Uterus (tissue), 2 donors: ENCODE measurements at regions not wholly inside any gene's neighbourhood (a gene's known extent, or its start where the extent isn't known, plus 50 kb on each side); places are given as distances from the start of the nearest gene placed in this dataset.

Source experiments
- POLR2A ChIP-seq, 2 donors: fragments of 450-650 bp; IDR thresholded peaks; one replicate each; pipeline ENCODE4 v1.6.1; 2016; ENCODE audit warnings: antibody characterized with exemption in 2 of 2, mild to moderate bottlenecking in 1 of 2, moderate library complexity in 1 of 2
- TF ChIP-seq, protein P1 (sequence below), 4 experiments: fragments of 200-600 bp in 2 of 4; fragments of 450-650 bp in 2 of 4; sonication (generic) in 2 of 4; IDR thresholded peaks; one replicate each; pipeline ENCODE4 v1.5.1; 2016 to 2019; ENCODE audit warnings: antibody characterized with exemption in 4 of 4, mild to moderate bottlenecking in 2 of 4, moderate library complexity in 1 of 4

DNA sequence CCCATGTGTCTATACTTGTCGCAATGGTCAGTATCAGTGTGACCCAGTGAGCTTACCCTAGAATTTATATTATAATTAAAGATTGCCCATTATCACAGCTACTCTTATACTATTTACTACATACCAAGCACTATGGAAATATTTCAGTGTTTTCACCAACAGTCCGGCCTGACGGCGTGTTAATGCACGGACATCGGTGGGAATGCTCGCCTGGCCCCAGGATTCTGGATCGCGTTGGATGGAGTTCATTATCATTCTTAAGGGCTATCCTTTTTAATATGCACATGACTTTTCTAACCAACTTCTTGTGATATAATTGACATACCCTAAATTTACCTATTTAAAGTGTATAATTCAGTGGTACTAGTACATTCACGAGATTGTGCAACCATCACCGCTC is 51.8 kb upstream of the AFDN start:
- TF ChIP-seq, protein P1, sequence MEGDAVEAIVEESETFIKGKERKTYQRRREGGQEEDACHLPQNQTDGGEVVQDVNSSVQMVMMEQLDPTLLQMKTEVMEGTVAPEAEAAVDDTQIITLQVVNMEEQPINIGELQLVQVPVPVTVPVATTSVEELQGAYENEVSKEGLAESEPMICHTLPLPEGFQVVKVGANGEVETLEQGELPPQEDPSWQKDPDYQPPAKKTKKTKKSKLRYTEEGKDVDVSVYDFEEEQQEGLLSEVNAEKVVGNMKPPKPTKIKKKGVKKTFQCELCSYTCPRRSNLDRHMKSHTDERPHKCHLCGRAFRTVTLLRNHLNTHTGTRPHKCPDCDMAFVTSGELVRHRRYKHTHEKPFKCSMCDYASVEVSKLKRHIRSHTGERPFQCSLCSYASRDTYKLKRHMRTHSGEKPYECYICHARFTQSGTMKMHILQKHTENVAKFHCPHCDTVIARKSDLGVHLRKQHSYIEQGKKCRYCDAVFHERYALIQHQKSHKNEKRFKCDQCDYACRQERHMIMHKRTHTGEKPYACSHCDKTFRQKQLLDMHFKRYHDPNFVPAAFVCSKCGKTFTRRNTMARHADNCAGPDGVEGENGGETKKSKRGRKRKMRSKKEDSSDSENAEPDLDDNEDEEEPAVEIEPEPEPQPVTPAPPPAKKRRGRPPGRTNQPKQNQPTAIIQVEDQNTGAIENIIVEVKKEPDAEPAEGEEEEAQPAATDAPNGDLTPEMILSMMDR (IDR thresholded peaks at IDR 0.05), result no peak
- TF ChIP-seq POLR2A (IDR thresholded peaks at IDR 0.05), result no peak
